NCI-H2081 (cell line): ENCODE measurements at regions not wholly inside any gene's neighbourhood (a gene's known extent, or its start where the extent isn't known, plus 50 kb on each side); places are given as distances from the start of the nearest gene placed in this dataset.
"Not testable (repeated sequence)": the region's sequence is repeated elsewhere in the genome, so short reads cannot be mapped to it uniquely, and the experiment has no call there.

Source experiments
- DNase-seq, 2 experiments: peaks; one replicate each; lab custom pipeline; 2025; lab: John Stamatoyannopoulos, UW

- no peak for DNase-seq
These were observed 1640.0 kb upstream of the SEL1L start for GRCh38 chr14:83173687-83174086.

- no peak for DNase-seq
These were observed 1650.9 kb upstream of the SEL1L start for GRCh38 chr14:83184531-83184930.

- DNase-seq: not testable (repeated sequence)
These were observed 1654.7 kb upstream of the SEL1L start for GRCh38 chr14:83188311-83188710.

DNA sequence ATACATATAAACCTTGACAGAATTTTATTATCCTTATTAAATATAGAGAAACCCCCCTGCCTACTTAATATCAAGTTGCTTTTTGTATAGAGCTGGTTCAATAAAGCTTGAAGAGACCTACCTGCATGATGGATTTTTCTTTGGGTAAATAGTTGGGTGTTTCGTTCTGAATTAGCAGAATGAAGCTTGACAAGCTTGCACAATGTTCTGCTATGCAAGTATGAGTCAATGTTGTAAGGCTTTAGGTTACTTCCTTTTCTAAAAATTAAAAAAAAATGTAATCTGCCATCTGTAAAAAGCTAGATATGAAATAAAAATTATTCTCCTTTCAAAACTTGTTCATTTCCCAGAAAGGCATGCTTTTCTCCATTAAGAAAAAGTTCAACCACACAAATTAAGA, 1662.6 kb upstream of the SEL1L start:
- no peak for DNase-seq

- DNase-seq: no peak
These were observed 1663.6 kb upstream of the SEL1L start for GRCh38 chr14:83197271-83197670.

DNA sequence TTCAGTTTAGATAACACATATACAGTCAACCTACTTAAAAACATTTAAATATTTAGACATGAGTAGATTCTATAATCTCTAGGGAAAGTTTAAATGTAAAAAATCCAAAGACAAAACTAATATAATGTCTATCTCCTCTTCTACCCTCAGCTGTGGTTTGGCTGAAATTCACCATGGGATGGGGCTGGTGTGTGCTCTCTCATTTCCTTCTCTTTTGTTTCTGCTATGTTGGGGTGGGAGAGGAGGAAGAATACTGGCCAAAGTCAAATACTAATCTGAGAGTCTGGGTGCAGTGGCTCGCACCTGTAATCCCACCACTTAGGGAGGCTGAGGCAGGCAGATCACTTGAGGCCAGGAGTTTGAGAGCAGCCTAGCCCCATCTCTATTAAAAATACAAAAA, 1673.9 kb upstream of the SEL1L start:
- no peak for DNase-seq

GRCh38 chr14:83208341-83208740, 1674.7 kb upstream of the SEL1L start:
- no peak for DNase-seq

- DNase-seq: no peak
These were observed 1683.8 kb upstream of the SEL1L start for GRCh38 chr14:83217492-83217891.

DNA sequence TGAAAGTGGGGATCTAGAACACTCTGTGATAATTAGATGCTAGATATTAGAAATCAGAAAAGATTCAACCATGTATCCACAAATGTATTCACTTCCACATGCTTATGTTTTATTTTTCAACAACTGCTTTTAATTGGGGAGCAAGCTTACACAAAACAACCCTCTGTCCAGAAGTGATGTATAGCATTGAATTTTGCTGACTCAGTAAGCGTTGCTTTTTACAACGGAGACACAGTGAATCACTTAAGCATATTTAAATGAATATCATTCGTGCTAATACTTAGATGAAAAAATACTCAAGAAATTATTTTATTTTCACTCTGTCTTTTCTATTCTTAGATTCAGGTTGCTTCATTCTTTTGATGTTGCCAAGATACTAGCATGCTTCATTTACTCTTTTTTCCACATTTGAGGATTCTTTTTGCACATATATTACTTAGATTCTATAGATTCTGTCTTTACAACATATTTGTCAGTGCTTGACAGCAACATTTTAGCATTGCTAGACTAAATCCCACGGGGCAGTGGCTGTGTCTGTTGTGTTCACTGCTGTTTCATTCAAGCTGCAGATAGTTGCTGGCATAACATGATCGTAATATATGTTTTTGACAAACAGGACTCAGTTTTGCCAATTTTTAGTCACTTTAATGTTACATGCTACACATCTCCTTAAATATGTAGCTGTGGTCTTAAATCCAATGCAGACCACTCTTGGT, 1714.4 kb upstream of the SEL1L start:
- DNase-seq: no peak

DNA sequence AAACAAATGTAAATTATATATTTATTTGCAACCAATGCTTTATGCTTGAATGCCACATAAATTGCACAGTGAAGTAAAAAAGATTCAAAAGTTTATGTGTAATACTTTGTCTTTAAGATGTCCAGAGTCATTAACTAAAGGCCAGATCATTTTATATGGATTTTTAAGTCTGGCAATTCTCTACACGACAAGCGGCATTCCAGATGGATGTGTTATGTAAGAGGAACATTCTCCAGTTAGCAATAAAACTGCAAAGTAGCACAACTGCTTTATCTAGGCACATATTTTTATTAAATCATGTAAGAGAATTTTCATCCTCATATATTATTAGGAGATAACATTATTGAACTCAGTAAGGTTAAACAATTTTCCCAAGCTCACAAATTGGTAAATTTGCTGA, 1717.7 kb upstream of the SEL1L start:
- no peak for DNase-seq

DNA sequence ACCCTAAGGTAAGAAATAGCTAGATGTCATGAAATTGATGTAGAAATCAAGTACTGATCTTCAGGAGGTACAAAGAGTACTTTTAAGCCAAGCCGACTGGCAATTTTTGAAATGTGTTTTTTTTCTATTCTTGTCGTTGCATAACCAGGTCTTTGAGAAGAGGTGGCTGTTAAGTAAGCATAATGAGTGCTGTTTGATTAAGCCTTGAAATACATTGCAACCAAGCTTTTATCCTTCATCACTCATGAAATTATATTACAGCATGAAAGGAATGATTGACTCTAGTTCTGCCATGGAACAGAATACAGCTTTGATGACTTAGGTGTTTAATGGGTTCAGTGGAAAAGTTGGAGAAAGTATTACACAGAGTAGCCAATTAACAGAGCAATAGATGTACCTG, 1720.2 kb upstream of the SEL1L start:
- DNase-seq: no peak

- DNase-seq: no peak
These were observed 1721.5 kb upstream of the SEL1L start for GRCh38 chr14:83255015-83255726.

DNA sequence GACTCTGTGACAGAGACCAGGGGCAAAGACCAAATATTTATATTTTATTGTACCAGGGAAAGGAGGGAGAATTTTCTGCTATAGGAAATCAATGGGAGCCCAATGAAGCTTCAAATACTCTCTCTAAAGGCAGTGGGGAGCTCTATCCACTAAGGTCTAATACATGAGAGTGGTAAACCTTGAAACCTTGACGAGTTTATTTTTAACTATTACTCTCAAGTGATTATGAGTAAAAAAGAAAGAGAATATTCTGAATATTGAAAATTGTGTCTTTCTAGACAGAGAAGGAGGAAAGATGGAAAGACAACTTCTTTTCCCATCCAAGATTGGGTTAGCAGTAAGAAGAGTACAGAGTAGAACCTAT, 1722.1 kb upstream of the SEL1L start:
- DNase-seq: no peak

GRCh38 chr14:83257466-83258439, 1724.1 kb upstream of the SEL1L start:
- DNase-seq: no peak

DNA sequence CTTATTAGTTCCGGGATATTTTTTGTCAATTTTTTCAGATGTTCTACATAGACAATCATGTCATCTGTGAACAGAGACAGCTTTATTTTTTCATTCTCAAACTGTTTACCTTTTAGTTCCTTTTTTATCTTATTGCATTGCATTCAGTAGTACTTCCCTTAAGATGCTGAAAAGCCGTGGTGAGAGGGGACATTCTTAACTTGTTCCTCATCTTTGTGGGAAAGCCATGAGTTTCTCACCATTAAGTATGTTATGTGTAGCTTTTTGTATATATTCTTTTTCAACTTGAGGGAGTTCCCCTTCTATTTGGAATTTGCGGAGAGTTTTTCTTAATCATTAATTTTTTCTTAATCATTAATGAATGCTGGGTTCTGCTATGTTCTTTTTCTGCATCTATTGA, 1727.1 kb upstream of the SEL1L start:
- no peak for DNase-seq

DNA sequence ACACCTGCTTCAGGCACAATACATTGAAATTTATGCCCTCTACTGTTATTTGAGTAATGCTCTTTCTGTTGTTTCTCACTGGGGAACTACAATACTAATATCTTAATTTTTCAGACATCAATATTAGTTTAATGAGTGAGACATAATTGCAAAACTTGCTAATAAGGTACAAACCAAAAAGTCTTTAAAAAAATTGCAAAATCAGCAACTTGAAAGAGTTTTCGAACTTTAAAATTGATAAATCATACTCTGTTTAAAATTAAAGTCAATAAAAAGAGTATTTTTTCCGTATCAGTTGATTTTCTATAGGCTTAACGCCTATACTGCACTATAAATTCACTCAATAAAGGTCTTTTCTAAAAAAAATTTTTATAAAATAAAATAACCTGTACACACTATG, 1735.9 kb upstream of the SEL1L start:
- no peak for DNase-seq

GRCh38 chr14:83271663-83272062, 1738.0 kb upstream of the SEL1L start:
- no peak for DNase-seq

GRCh38 chr14:83280719-83281118, 1747.1 kb upstream of the SEL1L start:
- DNase-seq: no peak

GRCh38 chr14:83282706-83283105, 1749.1 kb upstream of the SEL1L start:
- no peak for DNase-seq

- DNase-seq: no peak
These were observed 1753.6 kb upstream of the SEL1L start for GRCh38 chr14:83287300-83287699.

DNA sequence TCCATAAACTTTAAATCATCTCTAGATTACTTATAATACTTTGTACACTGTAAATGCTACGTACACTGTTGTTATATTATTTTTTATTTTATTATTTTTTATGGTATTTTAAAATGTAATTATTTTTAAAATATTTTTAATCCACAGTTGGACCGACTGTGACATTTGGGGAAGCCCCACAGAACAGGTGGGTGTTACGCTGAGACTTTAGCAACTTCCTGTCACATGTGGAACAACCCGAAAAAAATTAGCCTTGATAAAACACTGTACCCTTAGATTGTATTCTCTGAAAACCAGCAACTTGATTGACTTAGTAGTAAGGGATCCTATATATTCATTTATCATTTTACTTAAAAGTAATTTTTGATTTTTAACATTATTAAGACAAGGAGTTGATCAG, 1755.7 kb upstream of the SEL1L start:
- no peak for DNase-seq

- DNase-seq: no peak
These were observed 1756.2 kb upstream of the SEL1L start for GRCh38 chr14:83289896-83290295.

DNA sequence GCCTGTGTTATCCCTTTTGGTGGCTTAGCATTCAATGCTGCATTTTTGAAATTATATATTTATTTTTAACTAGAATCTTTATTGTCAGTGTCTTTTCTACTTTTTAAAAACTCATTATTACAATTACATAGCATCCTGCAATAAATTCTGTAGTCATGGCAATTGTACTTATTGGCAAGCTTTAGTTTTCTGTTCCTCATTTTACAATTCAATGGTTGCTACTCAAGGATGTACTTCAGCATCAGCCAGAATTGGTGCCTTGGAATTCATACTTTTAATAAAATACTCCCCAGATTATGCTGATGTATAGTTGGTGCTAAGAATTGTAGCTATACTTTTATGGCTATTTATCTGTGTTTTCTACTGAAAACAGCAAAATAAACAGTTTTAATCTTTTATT, 1756.8 kb upstream of the SEL1L start:
- DNase-seq: no peak
